Hematopoietic multipotent progenitor cell treated with erythropoietin and hydrocortisone succinate and interleukin-3 and kit ligand, for 15 days (in vitro differentiated cells): ENCODE measurements at regions not wholly inside any gene's neighbourhood (a gene's known extent, or its start where the extent isn't known, plus 50 kb on each side); places are given as distances from the start of the nearest gene placed in this dataset.
"Not testable (repeated sequence)": the region's sequence is repeated elsewhere in the genome, so short reads cannot be mapped to it uniquely, and the experiment has no call there.

Experiments
- DNase-seq: peaks from one replicate; pipeline ENCODE4 v3.0.0-alpha.2; 2015; ENCODE audit warnings: low spot score

GRCh38 chr6:76840041-76840745, 623.1 kb downstream of the HTR1B start:
- no peak for DNase-seq

DNA sequence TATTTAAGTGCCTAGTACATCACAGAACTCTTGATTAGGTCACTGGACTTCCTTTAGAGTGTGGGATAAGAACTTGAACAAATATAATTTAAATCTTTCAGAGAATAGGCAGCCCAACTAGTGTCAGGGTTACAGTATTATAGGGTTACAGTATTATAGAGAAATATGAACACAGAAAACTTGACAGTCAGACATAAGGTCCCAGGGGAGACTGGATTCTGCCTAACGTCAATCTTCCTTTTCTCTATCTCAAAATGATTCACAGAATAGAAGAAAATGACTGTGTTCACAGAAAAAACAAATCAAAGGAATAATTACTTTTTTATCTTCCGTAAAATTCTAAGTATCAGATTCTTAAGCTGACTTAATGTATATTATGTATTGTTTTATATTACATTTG, 623.8 kb downstream of the HTR1B start:
- DNase-seq = no peak

GRCh38 chr6:76837564-76837963, 625.7 kb downstream of the HTR1B start:
- no peak for DNase-seq

- no peak for DNase-seq
These were observed 627.6 kb downstream of the HTR1B start for GRCh38 chr6:76835695-76836094.

GRCh38 chr6:76835293-76835692, 628.0 kb downstream of the HTR1B start:
- no peak for DNase-seq

- DNase-seq = no peak
These were observed 628.9 kb downstream of the HTR1B start for GRCh38 chr6:76834399-76834798.

GRCh38 chr6:76831299-76831698, 632.0 kb downstream of the HTR1B start:
- no peak for DNase-seq

DNA sequence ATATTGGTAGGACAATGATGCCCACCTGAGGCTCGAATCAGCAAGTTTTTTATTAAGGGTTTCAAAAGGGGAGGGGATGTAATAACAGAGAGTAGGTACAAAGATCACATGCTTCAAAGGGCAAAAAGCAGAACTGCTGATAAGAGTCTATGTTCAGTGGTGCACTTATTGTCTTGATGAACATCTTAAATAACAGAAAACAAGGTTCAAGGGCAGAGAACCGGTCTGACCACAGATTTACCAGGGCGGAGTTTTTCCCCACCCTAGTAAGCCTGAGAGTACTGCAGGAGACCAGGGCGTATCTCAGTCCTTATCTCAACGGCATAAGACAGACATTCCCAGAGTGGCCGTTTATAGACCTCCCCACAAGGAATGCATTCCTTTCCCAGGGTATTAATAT, 639.7 kb downstream of the HTR1B start:
- DNase-seq = not testable (repeated sequence)

DNA sequence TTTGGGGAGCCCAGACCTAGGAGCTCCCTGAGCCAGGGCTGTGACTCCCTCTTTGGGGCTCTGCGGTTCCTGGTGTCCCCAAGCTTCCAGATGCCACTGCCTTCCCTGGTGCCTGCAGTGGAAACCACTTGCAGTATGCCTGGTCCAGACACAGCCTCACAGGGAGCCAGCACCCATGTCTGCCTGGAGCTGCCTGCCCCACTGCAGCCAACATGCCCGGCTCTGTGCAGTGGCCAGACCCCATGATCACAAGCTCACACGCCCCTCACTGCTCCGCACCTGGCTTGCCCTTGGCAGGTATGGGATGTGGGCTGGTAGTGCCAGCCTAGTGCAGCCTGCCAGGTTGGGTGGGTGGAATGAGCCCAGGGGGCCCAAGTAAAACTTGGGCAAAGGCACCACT, 644.8 kb downstream of the HTR1B start:
- DNase-seq = no peak

GRCh38 chr6:76817429-76817828, 645.9 kb downstream of the HTR1B start:
- no peak for DNase-seq

- DNase-seq = no peak
These were observed 648.5 kb downstream of the HTR1B start for GRCh38 chr6:76814496-76815458.

DNA sequence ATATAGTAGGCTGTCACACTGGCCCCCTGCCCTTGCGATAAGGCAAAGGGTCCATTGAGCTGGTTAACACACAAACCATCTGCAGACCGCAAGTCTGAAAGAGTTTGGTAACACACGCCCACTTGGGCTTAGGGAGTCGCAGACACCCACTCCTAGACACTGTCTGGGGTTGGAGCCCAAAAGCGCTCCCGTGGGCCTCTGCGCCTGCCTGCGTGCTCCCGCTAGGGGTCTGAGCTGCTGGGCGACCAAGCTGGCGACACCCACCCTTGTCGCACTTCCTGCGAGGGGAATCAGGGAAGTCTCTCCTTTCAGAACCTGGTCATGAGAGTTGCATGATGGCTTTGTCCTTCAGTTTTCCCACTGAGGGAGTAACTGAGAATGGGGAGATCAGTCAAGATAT, 653.0 kb downstream of the HTR1B start:
- no peak for DNase-seq

- no peak for DNase-seq
These were observed 660.2 kb downstream of the HTR1B start for GRCh38 chr6:76803038-76803580.

DNA sequence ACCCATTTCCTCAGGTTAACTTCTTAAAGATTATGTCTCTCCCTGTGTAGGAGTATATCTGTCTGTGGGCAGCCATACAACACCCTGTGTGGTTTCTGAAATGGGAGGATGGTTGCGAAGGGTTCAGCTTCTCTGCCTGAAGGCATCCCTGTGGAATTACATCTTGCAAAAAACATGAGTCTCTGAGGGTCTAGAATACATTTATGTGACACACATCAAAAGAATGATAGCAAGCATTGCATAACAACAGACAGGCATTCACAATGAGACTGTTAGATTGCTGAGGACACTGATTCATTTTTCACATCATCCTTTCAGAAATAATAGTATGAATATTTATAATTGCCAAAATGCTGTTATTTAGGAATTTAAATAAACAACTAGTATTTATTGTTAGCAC, 670.9 kb downstream of the HTR1B start:
- DNase-seq = no peak

- no peak for DNase-seq
These were observed 672.4 kb downstream of the HTR1B start for GRCh38 chr6:76790881-76791280.

- DNase-seq = no peak
These were observed 673.1 kb downstream of the HTR1B start for GRCh38 chr6:76790045-76790796.

DNA sequence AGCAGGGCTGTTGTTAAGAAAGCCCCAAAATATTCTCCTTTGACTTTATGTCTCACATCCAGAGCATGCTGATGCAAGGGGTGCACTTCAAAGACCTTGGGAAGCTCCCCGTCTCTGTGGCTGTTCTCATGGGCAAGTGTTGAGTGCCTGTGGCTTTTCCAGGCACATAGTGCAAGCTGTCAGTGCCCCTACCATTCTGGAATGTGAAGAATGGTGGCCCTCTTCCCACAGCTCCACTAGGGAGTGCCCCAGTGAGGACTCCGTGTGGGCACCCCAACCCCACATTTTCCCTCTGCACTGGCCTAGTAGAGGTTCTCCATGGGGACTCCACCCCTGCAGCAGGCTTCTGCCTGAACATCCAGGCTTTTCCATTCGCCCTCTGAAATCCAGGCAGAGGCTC, 673.7 kb downstream of the HTR1B start:
- no peak for DNase-seq

DNA sequence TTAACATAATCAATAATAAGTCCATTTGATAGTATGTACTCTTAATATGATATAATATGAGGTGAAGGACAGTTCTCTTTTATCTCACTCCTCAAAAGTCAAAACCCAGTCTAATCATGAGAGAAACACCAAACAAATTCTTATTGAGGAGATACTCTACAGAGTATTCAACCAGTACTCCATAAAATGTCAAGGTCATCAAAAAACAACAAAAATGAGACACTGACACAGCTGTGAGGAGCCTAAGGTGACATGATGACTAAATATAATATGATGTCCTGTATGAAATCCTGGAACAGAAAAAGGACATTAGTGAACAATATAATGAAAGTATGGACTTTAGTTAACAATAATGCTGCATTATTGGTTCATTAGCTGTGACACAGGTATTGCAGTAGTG, 675.1 kb downstream of the HTR1B start:
- no peak for DNase-seq

- no peak for DNase-seq
These were observed 684.2 kb downstream of the HTR1B start for GRCh38 chr6:76779068-76779467.

DNA sequence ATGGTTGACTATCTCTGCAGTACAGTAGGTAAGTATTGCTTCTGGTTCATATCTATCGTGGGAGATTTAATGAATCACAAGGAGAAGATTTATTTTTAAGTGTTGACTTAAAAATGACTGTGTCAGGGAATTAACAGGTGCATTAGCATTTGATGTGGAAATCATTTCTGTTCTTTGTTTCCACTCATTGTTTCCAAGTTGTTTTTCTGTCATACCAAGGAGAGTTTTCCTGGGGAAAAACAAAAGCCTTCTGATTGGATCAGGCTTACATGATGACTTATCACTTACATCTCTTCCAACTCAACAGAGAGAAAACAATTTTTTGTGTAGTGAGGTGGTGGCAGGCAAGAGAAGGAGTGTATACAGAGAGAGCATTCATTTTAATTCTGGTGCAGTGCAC, 686.4 kb downstream of the HTR1B start:
- DNase-seq = no peak

- DNase-seq = no peak
These were observed 688.4 kb downstream of the HTR1B start for GRCh38 chr6:76774781-76775384.

DNA sequence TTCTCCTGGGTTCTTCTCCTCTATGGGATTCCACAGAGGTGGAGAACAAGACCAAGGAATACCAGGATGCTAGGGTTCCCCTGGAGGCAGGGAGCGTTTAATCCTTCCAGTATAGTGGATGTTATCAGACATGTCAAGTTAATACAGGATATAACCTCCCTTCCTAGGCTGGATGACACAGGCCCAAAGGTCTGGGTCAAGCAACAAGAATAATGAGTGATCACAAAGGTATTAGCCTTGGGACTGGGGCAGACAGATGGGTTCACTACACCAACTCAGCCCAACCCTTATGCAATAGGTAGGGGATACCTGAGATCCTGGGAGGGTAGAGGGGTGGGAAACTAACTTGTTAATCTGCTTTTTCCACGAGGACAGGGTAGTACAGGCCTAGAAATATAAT, 690.3 kb downstream of the HTR1B start:
- no peak for DNase-seq
